ENCODE measurements at regions not wholly inside any gene's neighbourhood (a gene's known extent, or its start where the extent isn't known, plus 50 kb on each side); places are given as distances from the start of the nearest gene placed in this dataset.

GRCh38 chr16:86800894-86801293, 222.5 kb downstream of the FOXL1 start:
- peak; percentile 77 for DNase-seq (ENCODE audit: low read depth, low spot score)

- DNase-seq (ENCODE audit: low read depth, low spot score), result no peak
Observed at GRCh38 chr16:86802013-86802412, 223.7 kb downstream of the FOXL1 start.

GRCh38 chr16:86805188-86805587, 226.8 kb downstream of the FOXL1 start:
- no peak for DNase-seq (ENCODE audit: low read depth, low spot score)

GRCh38 chr16:86806181-86806837, 228.0 kb downstream of the FOXL1 start:
- DNase-seq (ENCODE audit: low read depth, low spot score), result no peak

GRCh38 chr16:86806838-86807351, 228.5 kb downstream of the FOXL1 start:
- DNase-seq (ENCODE audit: low read depth, low spot score), result peak; percentile 96

GRCh38 chr16:86808863-86809444, 230.6 kb downstream of the FOXL1 start:
- no peak for DNase-seq (ENCODE audit: low read depth, low spot score)

GRCh38 chr16:86809458-86809955, 231.2 kb downstream of the FOXL1 start:
- DNase-seq (ENCODE audit: low read depth, low spot score), result peak; percentile 76

- DNase-seq (ENCODE audit: low read depth, low spot score), result no peak
Observed at GRCh38 chr16:86810062-86810461, 231.7 kb downstream of the FOXL1 start.

GRCh38 chr16:86812363-86812970, 234.1 kb downstream of the FOXL1 start:
- no peak for DNase-seq (ENCODE audit: low read depth, low spot score)

GRCh38 chr16:86814256-86814655, 235.9 kb downstream of the FOXL1 start:
- no peak for DNase-seq (ENCODE audit: low read depth, low spot score)

GRCh38 chr16:86816930-86817625, 238.7 kb downstream of the FOXL1 start:
- DNase-seq (ENCODE audit: low read depth, low spot score), result no peak

- peak; percentile 37 for DNase-seq (ENCODE audit: low read depth, low spot score)
Observed at GRCh38 chr16:86818671-86819532, 240.6 kb downstream of the FOXL1 start.

GRCh38 chr16:86819533-86819892, 241.2 kb downstream of the FOXL1 start:
- DNase-seq (ENCODE audit: low read depth, low spot score), result no peak

GRCh38 chr16:86821895-86822294, 243.5 kb downstream of the FOXL1 start:
- no peak for DNase-seq (ENCODE audit: low read depth, low spot score)

GRCh38 chr16:86823125-86823524, 244.8 kb downstream of the FOXL1 start:
- no peak for DNase-seq (ENCODE audit: low read depth, low spot score)

GRCh38 chr16:86823888-86824671, 245.7 kb downstream of the FOXL1 start:
- no peak for DNase-seq (ENCODE audit: low read depth, low spot score)

GRCh38 chr16:86824751-86825296, 246.5 kb downstream of the FOXL1 start:
- peak; percentile 81 for DNase-seq (ENCODE audit: low read depth, low spot score)

- no peak for DNase-seq (ENCODE audit: low read depth, low spot score)
Observed at GRCh38 chr16:86825631-86826030, 247.3 kb downstream of the FOXL1 start.

- DNase-seq (ENCODE audit: low read depth, low spot score), result peak; percentile 79
Observed at GRCh38 chr16:86826941-86827340, 248.6 kb downstream of the FOXL1 start.

- no peak for DNase-seq (ENCODE audit: low read depth, low spot score)
Observed at GRCh38 chr16:86827521-86827920, 249.2 kb downstream of the FOXL1 start.
